Naive thymus-derived CD4-positive, alpha-beta T cell (primary cell): ENCODE measurements at regions not wholly inside any gene's neighbourhood (a gene's known extent, or its start where the extent isn't known, plus 50 kb on each side); places are given as distances from the start of the nearest gene placed in this dataset.

Experiments
- ATAC-seq: fragments of 150-1000 bp; cut with Tn5 transposase; 2 replicates; pipeline ENCODE4 v1.10.0; 2021; ENCODE audit warnings: mild to moderate bottlenecking, moderate library complexity
- CTCF ChIA-PET: fragments of 350-600 bp; sonication (Branson Sonifier 250); formaldehyde crosslinking; loops from one replicate; lab custom pipeline; 2021; ENCODE audit warnings: antibody characterized with exemption; lab: Charles Lee
- POLR2A ChIA-PET: fragments of 350-600 bp; sonication (Branson Sonifier 250); formaldehyde crosslinking; loops from one replicate; lab custom pipeline; 2021; ENCODE audit warnings: antibody characterized with exemption, inconsistent platforms; lab: Charles Lee
- DNase-seq, 9 donors: peaks; one replicate each; pipeline versions ENCODE4 v3.0.0 to v3.0.0-alpha.2; 2020 to 2022; ENCODE audit warnings: mixed read lengths in 1 of 9
- H3K27ac ChIP-seq: one replicate; pipeline ENCODE4 v1.7.0; 2013; ENCODE audit warnings: mild to moderate bottlenecking, low read depth, low read length, moderate library complexity
- H3K27me3 ChIP-seq, 2 donors: one replicate each; pipeline ENCODE4 v1.7.0; 2013; ENCODE audit warnings: low read length in 2 of 2, mild to moderate bottlenecking in 2 of 2, moderate library complexity in 2 of 2; ENCODE audit not compliant: control insufficient read depth in 2 of 2, insufficient read depth in 2 of 2
- H3K36me3 ChIP-seq, 3 experiments: 1 replicate in 2 of 3; 2 replicates in 1 of 3; pipeline ENCODE4 v1.7.0; 2013; ENCODE audit warnings: low read length in 3 of 3, mild to moderate bottlenecking in 3 of 3, moderate library complexity in 1 of 3; ENCODE audit not compliant: insufficient read depth in 3 of 3, control insufficient read depth in 2 of 3
- H3K4me1 ChIP-seq, 2 donors: one replicate each; pipeline ENCODE4 v1.7.0; 2013; ENCODE audit warnings: low read length in 2 of 2, mild to moderate bottlenecking in 2 of 2, moderate library complexity in 1 of 2; ENCODE audit not compliant: control insufficient read depth in 2 of 2, insufficient read depth in 2 of 2
- H3K4me3 ChIP-seq: 2 replicates; pipeline ENCODE4 v1.7.0; 2013; ENCODE audit warnings: mild to moderate bottlenecking, low read length
- H3K9me3 ChIP-seq, 3 experiments: 1 replicate in 2 of 3; 2 replicates in 1 of 3; pipeline ENCODE4 v1.7.0; 2013; ENCODE audit warnings: low read length in 3 of 3; ENCODE audit not compliant: control insufficient read depth in 2 of 3
- H3K27ac Mint-ChIP-seq, 9 donors: one replicate each; pipeline ENCODE4 v1.8.0; 2020 to 2022; ENCODE audit warnings: mixed read lengths in 9 of 9, mild to moderate bottlenecking in 8 of 9, moderate library complexity in 5 of 9, inconsistent platforms in 2 of 9
- H3K27me3 Mint-ChIP-seq, 5 donors: one replicate each; pipeline ENCODE4 v1.8.0; 2021 to 2022; ENCODE audit warnings: mixed read lengths in 5 of 5, mild to moderate bottlenecking in 1 of 5
- H3K36me3 Mint-ChIP-seq, 5 donors: one replicate each; pipeline ENCODE4 v1.8.0; 2020 to 2022; ENCODE audit warnings: mixed read lengths in 5 of 5, mild to moderate bottlenecking in 3 of 5, inconsistent platforms in 1 of 5
- H3K4me1 Mint-ChIP-seq, 7 donors: one replicate each; pipeline ENCODE4 v1.8.0; 2020 to 2022; ENCODE audit warnings: mixed read lengths in 7 of 7, mild to moderate bottlenecking in 3 of 7, inconsistent platforms in 1 of 7
- H3K4me3 Mint-ChIP-seq, 10 donors: one replicate each; pipeline ENCODE4 v1.8.0; 2020 to 2022; ENCODE audit warnings: mild to moderate bottlenecking in 10 of 10, mixed read lengths in 10 of 10, moderate library complexity in 6 of 10, inconsistent platforms in 2 of 10
- H3K9me3 Mint-ChIP-seq, 11 donors: one replicate each; pipeline ENCODE4 v1.8.0; 2020 to 2022; ENCODE audit warnings: mixed read lengths in 11 of 11, mild to moderate bottlenecking in 4 of 11, inconsistent platforms in 1 of 11, moderate library complexity in 1 of 11
- intact Hi-C, 2 donors: fragments of 100-400 bp; cut with micrococcal nuclease; formaldehyde crosslinking; loops; one replicate each; pipeline ENCODE4 v1.15.1; 2023

DNA sequence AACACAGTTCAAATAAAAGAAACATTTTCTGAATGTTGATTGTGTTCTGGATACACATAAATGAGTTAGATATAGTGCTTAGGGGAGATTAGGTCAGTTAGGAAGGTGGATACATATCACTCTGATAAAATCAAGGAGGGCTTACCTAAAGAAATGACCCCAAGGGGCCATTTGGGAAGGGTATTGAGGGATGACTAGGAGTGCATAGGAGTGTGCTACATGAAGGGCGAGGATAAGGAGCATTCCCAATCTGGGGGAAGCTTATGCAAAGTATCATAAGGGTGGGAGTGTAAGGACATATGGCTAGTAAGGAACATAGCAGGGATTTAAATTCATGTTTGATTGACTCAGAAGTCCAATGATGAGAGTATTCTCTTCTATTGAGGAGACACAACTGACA lies 183.6 kb downstream of the NSG2 start:
- no peak overlapping the region for H3K27ac ChIP-seq
- CTCF ChIA-PET = no interaction called here
- H3K36me3 ChIP-seq = no peaks in the 10 kb centered on the region
- H3K4me3 Mint-ChIP-seq = no peak overlapping the region
- no peaks in the 10 kb centered on the region for H3K27me3 ChIP-seq
- no peak overlapping the region for H3K27ac Mint-ChIP-seq
- no peak for DNase-seq
- H3K36me3 Mint-ChIP-seq = no peaks in the 10 kb centered on the region
- POLR2A ChIA-PET = no interaction called here
- peaks cover 0 to 35% (median 11%) of the 10 kb centered on the region in 5 donors for H3K27me3 Mint-ChIP-seq
- H3K4me3 ChIP-seq = no peak overlapping the region
- ATAC-seq = no peak
- intact Hi-C loops = no loop called here
- H3K4me1 Mint-ChIP-seq = no peaks in the 10 kb centered on the region
- peaks cover 0 to 4% (median 0%) of the 10 kb centered on the region in 11 donors for H3K9me3 Mint-ChIP-seq
- H3K4me1 ChIP-seq = no peaks in the 10 kb centered on the region
- no peaks in the 10 kb centered on the region for H3K9me3 ChIP-seq

DNA sequence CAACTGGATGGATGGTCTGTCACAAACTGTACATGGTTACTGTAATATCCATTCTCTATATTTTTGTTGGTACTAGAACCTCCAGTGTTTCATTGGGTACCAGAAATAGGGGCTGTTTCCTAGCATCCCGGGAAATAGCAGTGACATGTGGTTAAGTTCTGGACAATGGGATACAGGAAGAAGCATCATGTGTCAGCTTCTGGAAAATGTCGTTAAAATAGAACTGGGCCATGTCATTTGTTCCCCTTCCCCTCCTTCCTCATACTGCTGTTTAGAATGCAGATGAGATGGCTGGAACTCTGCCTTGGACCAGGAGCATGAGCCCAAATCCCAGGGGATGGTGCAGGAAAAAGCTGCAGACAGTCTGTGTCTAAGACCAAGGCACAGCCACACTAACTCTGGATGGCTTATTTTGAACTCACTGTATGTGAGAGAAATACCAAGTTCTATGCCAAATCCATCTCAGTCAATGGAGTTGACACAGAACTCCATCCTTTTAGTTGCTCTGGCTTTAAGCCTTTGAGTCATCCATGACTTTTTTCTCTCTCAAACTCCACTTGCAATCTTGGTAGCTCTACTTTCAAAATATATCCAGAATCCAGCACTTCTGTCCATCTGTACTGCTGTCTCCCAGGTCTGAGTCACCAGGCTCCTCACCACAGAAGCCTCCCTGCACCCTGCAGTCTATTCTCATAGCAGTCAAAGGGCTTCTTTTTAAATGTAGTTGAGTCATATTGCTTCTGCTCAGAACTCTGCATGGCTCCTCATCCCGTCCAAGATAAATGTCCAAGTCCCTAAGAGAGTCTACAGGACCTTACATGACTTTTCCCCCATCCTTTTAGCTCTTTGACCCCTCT lies 184.2 kb downstream of the NSG2 start:
- Mint-ChIP-seq H3K4me3 (no peak overlapping the region), H3K27ac (no peak overlapping the region), H3K36me3 (no peaks in the 10 kb centered on the region), H3K4me1 (no peaks in the 10 kb centered on the region), H3K9me3 (peaks cover 0 to 4% (median 1%) of the 10 kb centered on the region in 11 donors), H3K27me3 (peaks cover 0 to 37% (median 11%) of the 10 kb centered on the region in 5 donors)
- ChIA-PET CTCF (no interaction called here), POLR2A (no interaction called here)
- Histone ChIP-seq H3K27ac (no peak overlapping the region), H3K4me1 (no peaks in the 10 kb centered on the region), H3K9me3 (no peaks in the 10 kb centered on the region), H3K36me3 (no peaks in the 10 kb centered on the region), H3K27me3 (no peaks in the 10 kb centered on the region), H3K4me3 (no peak overlapping the region)
- DNase-seq = no peak
- ATAC-seq = no peak
- intact Hi-C loops = no loop called here

DNA sequence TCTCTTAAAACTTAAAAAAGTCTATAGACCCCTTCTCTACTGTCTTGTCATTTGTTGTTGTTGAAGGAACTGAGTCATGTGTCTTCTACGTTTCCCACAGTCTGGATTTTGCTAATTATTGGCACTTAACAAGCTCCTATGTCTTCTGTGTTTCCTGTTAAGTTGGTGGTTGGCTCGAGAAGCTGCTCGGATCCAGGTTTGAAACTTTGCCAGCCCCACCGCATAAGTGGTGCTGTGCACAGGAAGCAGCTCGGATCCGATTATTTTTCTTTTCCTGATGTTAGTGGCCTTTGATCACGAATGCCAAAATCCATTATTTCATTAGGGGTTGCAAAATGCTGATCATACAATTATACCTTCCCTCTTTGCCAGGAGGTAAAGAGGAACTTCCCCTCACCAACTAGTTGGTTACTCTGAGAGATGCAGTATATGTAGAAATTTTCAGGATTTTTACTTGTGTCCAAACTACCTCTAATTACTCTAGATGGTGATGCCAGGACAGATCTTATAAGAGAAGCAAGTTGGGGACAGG lies 186.5 kb downstream of the NSG2 start:
- no peaks in the 10 kb centered on the region for H3K36me3 ChIP-seq
- H3K27ac ChIP-seq = no peak overlapping the region
- H3K4me1 ChIP-seq = no peaks in the 10 kb centered on the region
- DNase-seq = no peak
- Mint-ChIP-seq H3K27ac (no peak overlapping the region), H3K9me3 (peaks cover 0 to 5% (median 1%) of the 10 kb centered on the region in 11 donors), H3K4me3 (no peak overlapping the region), H3K27me3 (peaks cover 0 to 28% (median 10%) of the 10 kb centered on the region in 5 donors), H3K4me1 (no peaks in the 10 kb centered on the region), H3K36me3 (no peaks in the 10 kb centered on the region)
- intact Hi-C loops = no loop called here
- no peaks in the 10 kb centered on the region for H3K27me3 ChIP-seq
- CTCF ChIA-PET = interaction anchor here (0.7 kb wide), 1 partner anchor 405 kb away, joined by 3 read pairs; no protein-coding TSS in a partner anchor
- no peak overlapping the region for H3K4me3 ChIP-seq
- POLR2A ChIA-PET = no interaction called here
- H3K9me3 ChIP-seq = no peaks in the 10 kb centered on the region
- ATAC-seq = no peak

DNA sequence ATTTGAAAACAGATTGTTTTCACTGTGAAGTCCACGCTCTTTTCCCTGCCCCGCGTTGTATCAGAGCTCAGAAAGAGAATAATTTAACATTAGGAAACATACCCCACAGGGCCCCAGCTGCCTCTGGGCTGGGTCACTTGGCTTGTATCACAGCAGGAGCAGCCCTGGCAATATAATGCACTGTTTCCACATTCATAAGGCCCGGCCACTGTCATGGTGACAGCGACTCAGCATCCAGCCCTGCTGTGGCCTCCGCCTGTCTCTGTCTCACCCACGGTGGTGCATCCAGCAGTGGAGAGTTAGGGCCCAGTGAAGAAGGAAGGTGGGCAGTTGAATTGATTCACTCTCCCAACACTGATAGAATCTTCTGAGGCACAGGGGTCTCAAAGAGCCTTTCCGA lies 188.9 kb downstream of the NSG2 start:
- no peak overlapping the region for H3K27ac ChIP-seq
- peaks cover 0 to 36% (median 18%) of the 10 kb centered on the region in 5 donors for H3K27me3 Mint-ChIP-seq
- H3K27me3 ChIP-seq = no peaks in the 10 kb centered on the region
- no peak overlapping the region for H3K4me3 Mint-ChIP-seq
- no peaks in the 10 kb centered on the region for H3K36me3 ChIP-seq
- peaks cover 0 to 2% (median 0%) of the 10 kb centered on the region in 3 experiments for H3K9me3 ChIP-seq
- peaks cover 0 to 12% (median 5%) of the 10 kb centered on the region in 11 donors for H3K9me3 Mint-ChIP-seq
- peaks cover 0 to 5% (median 0%) of the 10 kb centered on the region in 5 donors for H3K36me3 Mint-ChIP-seq
- DNase-seq = no peak
- ChIA-PET CTCF (no interaction called here), POLR2A (no interaction called here)
- no peaks in the 10 kb centered on the region for H3K4me1 Mint-ChIP-seq
- H3K4me3 ChIP-seq = no peak overlapping the region
- no peak overlapping the region for H3K27ac Mint-ChIP-seq
- intact Hi-C loops = no loop called here
- H3K4me1 ChIP-seq = no peaks in the 10 kb centered on the region
- no peak for ATAC-seq

DNA sequence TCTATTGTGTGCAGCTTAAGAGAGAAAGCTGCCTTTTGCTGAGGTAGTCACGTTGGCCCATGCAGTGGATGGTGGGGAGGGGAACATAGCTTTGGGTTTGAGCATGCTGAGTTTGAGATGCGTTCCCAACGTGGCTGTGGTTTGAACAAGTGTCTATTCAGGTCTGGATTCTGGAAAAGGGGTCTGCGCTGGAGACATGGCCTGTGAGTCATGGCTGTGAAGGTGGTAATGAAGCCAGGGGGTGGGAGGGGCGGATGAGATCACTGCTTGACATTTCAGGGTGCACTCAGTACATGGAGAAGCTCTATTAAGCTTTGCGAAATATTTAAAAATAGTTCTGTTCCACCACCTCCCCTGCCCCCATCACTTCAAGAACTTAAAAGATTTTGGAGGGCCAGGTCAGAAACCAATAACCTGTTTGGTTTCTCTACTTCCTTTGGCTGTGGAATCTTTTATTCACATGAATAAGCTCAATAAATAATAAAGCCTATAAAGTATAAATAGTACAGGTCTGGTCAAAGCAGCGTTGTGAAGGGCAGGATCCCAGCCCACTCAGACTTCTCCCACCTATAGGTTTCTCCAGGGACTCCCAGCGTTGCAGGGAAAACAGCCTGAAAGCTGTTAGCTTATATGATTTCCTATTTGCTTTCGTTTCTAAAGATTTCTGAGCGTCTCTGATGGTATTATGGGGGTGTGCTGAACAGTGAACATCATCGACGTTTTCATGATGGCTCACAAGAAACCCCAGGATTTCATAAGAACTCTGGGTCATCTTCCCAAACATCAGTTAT lies 189.9 kb downstream of the NSG2 start:
- intact Hi-C loops = no loop called here
- Mint-ChIP-seq H3K4me1 (no peaks in the 10 kb centered on the region), H3K27ac (no peak overlapping the region), H3K4me3 (no peak overlapping the region), H3K27me3 (peaks cover 0 to 29% (median 18%) of the 10 kb centered on the region in 5 donors), H3K9me3 (peaks cover 0 to 17% (median 5%) of the 10 kb centered on the region in 11 donors), H3K36me3 (peaks cover 0 to 5% (median 0%) of the 10 kb centered on the region in 5 donors)
- Histone ChIP-seq H3K27ac (no peak overlapping the region), H3K27me3 (no peaks in the 10 kb centered on the region), H3K9me3 (peaks cover 0 to 6% (median 0%) of the 10 kb centered on the region in 3 experiments), H3K4me3 (no peak overlapping the region), H3K4me1 (no peaks in the 10 kb centered on the region), H3K36me3 (no peaks in the 10 kb centered on the region)
- no peak for ATAC-seq
- ChIA-PET POLR2A (no interaction called here), CTCF (no interaction called here)
- no peak for DNase-seq

DNA sequence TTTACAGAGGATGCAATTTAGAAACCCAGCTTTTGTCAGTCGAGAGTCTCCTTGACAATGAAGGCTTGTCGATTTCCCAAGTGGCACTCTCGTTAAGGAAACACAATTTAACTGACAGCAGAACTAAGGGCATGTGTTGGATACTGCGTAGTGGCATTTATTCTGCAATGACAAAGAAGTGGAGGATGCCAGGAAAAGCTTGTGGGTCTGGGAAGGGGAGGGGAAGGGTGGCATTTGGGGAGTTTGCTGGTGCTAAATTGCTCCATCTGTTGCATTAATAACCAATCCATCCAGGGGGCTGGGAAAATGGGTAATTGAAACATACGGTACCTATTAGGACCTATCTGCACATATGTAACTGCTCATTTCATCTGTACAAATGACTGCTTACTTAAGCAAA lies 190.6 kb downstream of the NSG2 start:
- H3K4me1 Mint-ChIP-seq = no peaks in the 10 kb centered on the region

More for the DNA sequence above, 190.6 kb downstream of the NSG2 start:
- no peak overlapping the region for H3K4me3 Mint-ChIP-seq
- Histone ChIP-seq H3K4me1 (no peaks in the 10 kb centered on the region), H3K27ac (no peak overlapping the region), H3K36me3 (no peaks in the 10 kb centered on the region), H3K27me3 (no peaks in the 10 kb centered on the region), H3K4me3 (no peak overlapping the region), H3K9me3 (peaks cover 0 to 6% (median 0%) of the 10 kb centered on the region in 3 experiments)
- ATAC-seq = no peak
- H3K27me3 Mint-ChIP-seq = peaks cover 0 to 28% (median 18%) of the 10 kb centered on the region in 5 donors
- intact Hi-C loops = no loop called here
- H3K27ac Mint-ChIP-seq = no peak overlapping the region
- POLR2A ChIA-PET = no interaction called here
- H3K9me3 Mint-ChIP-seq = peaks cover 0 to 17% (median 5%) of the 10 kb centered on the region in 11 donors
- no peak for DNase-seq
- peaks cover 0 to 5% (median 0%) of the 10 kb centered on the region in 5 donors for H3K36me3 Mint-ChIP-seq
- CTCF ChIA-PET = no interaction called here
